A549 (cell line): ENCODE measurements at regions not wholly inside any gene's neighbourhood (a gene's known extent, or its start where the extent isn't known, plus 50 kb on each side); places are given as distances from the start of the nearest gene placed in this dataset.

Source experiments
- ATAC-seq, 2 experiments: fragments of 200-7000 bp in 1 of 2; fragments of >200 bp in 1 of 2; cut with Nextera tagmentation in 1 of 2; cut with Tn5 transposase in 1 of 2; 3 replicates each; pipeline versions ENCODE4 v1.8.0 to v1.9.1; 2018 to 2020; ENCODE audit warnings: mild to moderate bottlenecking in 1 of 2, moderate library complexity in 1 of 2
- CTCF ChIA-PET: fragments of 300-600 bp; sonication (Branson Sonifier 250); formaldehyde crosslinking; extraction: SDS; loops from one replicate; lab custom pipeline; 2021; ENCODE audit warnings: antibody characterized with exemption, inconsistent platforms; lab: Yijun Ruan, JAX
- POLR2A ChIA-PET: fragments of 350-600 bp; formaldehyde crosslinking; extraction: SDS; loops from one replicate; lab custom pipeline; 2021; ENCODE audit warnings: antibody characterized with exemption, inconsistent platforms; lab: Yijun Ruan, JAX
- DNase-seq, 2 experiments: peaks; one replicate each; pipeline versions ENCODE4 v3.0.0 to v3.0.0-alpha.2; 2011 to 2016; ENCODE audit warnings: low read depth in 1 of 2, low spot score in 1 of 2
- FAIRE-seq: peaks from 2 replicates; lab custom pipeline; 2011; peaks lifted over from hg19 to GRCh38; lab: Jason Lieb, UNC
- H3K27ac ChIP-seq, 2 experiments: fragments of >200 bp; sonication (Bioruptor Twin); formaldehyde crosslinking; 3 replicates each; pipeline ENCODE4 v1.5.1; 2016 to 2017
- H3K4me1 ChIP-seq: fragments of >200 bp; sonication (Bioruptor Twin); formaldehyde crosslinking; 3 replicates; pipeline ENCODE4 v1.6.1; 2016
- H3K4me2 ChIP-seq: fragments of >200 bp; sonication (Bioruptor Twin); formaldehyde crosslinking; 3 replicates; pipeline ENCODE4 v1.6.1; 2016
- H3K4me3 ChIP-seq: fragments of >200 bp; sonication (Bioruptor Twin); formaldehyde crosslinking; 3 replicates; pipeline ENCODE4 v1.5.1; 2016
- H3K9me3 ChIP-seq: fragments of >200 bp; sonication (Bioruptor Twin); formaldehyde crosslinking; 3 replicates; pipeline ENCODE4 v1.6.1; 2016
- BHLHE40 ChIP-seq: IDR thresholded peaks from 2 replicates; pipeline ENCODE4 v1.6.1; 2012; ENCODE audit warnings: low read depth, low read length, inconsistent platforms
- CEBPB ChIP-seq, 2 experiments: fragments of >200 bp in 1 of 2; sonication (Bioruptor Twin) in 1 of 2; formaldehyde crosslinking in 1 of 2; IDR thresholded peaks; 2 replicates each; pipeline ENCODE4 v1.6.1; 2012 to 2016
- CHD2 ChIP-seq: fragments of 150-350 bp; IDR thresholded peaks from 2 replicates; pipeline ENCODE4 v1.6.1; 2014; ENCODE audit warnings: low read length; ENCODE audit not compliant: partially characterized antibody
- FOSL2 ChIP-seq, 2 experiments: fragments of 450-650 bp in 1 of 2; fragments of >200 bp in 1 of 2; sonication (Bioruptor Twin) in 1 of 2; formaldehyde crosslinking; IDR thresholded peaks; 2 replicates each; pipeline versions ENCODE4 v1.5.0 to v1.6.1; 2016 to 2020; ENCODE audit warnings: mild to moderate bottlenecking in 1 of 2, moderate library complexity in 1 of 2
- FOXS1 ChIP-seq: fragments of 250-450 bp; sonication (Bioruptor Pico); IDR thresholded peaks from 2 replicates; pipeline ENCODE4 v1.5.0; 2020; ENCODE audit warnings: mild to moderate bottlenecking, moderate library complexity
- HDAC2 ChIP-seq: fragments of 200-600 bp; sonication (generic); IDR thresholded peaks from 2 replicates; pipeline ENCODE4 v1.6.1; 2016
- HOXB13 ChIP-seq: fragments of 250-450 bp; sonication (Bioruptor Pico); IDR thresholded peaks from 2 replicates; pipeline ENCODE4 v1.5.0; 2020; ENCODE audit warnings: low read depth, mild to moderate bottlenecking, moderate library complexity
- KDM1A ChIP-seq: fragments of 200-600 bp; sonication (generic); IDR thresholded peaks from 2 replicates; pipeline ENCODE4 v1.6.1; 2016; ENCODE audit warnings: low read depth, mild to moderate bottlenecking
- KDM5A ChIP-seq: fragments of 200-600 bp; sonication (generic); IDR thresholded peaks from 2 replicates; pipeline ENCODE4 v1.6.1; 2016; ENCODE audit warnings: antibody characterized with exemption, mild to moderate bottlenecking
- NFE2L2 ChIP-seq: fragments of 150-350 bp; conservative IDR thresholded peaks from 2 replicates; pipeline ENCODE4 v1.6.1; 2014; ENCODE audit warnings: low read length
- NR3C1 ChIP-seq: fragments of >200 bp; sonication (Bioruptor Twin); formaldehyde crosslinking; IDR thresholded peaks from 3 replicates; pipeline ENCODE4 v1.6.1; 2017
- RNF2 ChIP-seq: fragments of 200-600 bp; sonication (generic); IDR thresholded peaks from 2 replicates; pipeline ENCODE4 v1.6.1; 2016; ENCODE audit warnings: low read depth, mild to moderate bottlenecking, antibody characterized with exemption, moderate library complexity, borderline replicate concordance
- ZNF302 ChIP-seq: fragments of 250-450 bp; sonication (Bioruptor Pico); IDR thresholded peaks from 2 replicates; pipeline ENCODE4 v1.9.0; 2021; ENCODE audit warnings: inconsistent platforms, mild to moderate bottlenecking, moderate library complexity
- WGBS: methylation state at CpG from one replicate; pipeline ENCODE4 v1.1.6; 2017; ENCODE audit errors: missing lambda C conversion rate; 5-methylcytosine and 5-hydroxymethylcytosine counted together
- TF ChIP-seq, protein P1 (sequence below): fragments of 450-650 bp; IDR thresholded peaks from 2 replicates; pipeline ENCODE4 v1.6.1; 2014; ENCODE audit warnings: antibody characterized with exemption
- TF ChIP-seq, protein P2 (sequence below): fragments of >200 bp; sonication (Bioruptor Twin); formaldehyde crosslinking; IDR thresholded peaks from 3 replicates; pipeline ENCODE4 v1.6.1; 2016
- TF ChIP-seq, protein P3 (sequence below): fragments of >200 bp; sonication (Bioruptor Twin); formaldehyde crosslinking; IDR thresholded peaks from 2 replicates; pipeline ENCODE4 v1.6.1; 2016
- TF ChIP-seq, protein P4 (sequence below): IDR thresholded peaks from 2 replicates; pipeline ENCODE4 v1.6.1; 2012
- TF ChIP-seq, protein P5 (sequence below): IDR thresholded peaks from 2 replicates; pipeline ENCODE4 v1.6.1; 2012

DNA sequence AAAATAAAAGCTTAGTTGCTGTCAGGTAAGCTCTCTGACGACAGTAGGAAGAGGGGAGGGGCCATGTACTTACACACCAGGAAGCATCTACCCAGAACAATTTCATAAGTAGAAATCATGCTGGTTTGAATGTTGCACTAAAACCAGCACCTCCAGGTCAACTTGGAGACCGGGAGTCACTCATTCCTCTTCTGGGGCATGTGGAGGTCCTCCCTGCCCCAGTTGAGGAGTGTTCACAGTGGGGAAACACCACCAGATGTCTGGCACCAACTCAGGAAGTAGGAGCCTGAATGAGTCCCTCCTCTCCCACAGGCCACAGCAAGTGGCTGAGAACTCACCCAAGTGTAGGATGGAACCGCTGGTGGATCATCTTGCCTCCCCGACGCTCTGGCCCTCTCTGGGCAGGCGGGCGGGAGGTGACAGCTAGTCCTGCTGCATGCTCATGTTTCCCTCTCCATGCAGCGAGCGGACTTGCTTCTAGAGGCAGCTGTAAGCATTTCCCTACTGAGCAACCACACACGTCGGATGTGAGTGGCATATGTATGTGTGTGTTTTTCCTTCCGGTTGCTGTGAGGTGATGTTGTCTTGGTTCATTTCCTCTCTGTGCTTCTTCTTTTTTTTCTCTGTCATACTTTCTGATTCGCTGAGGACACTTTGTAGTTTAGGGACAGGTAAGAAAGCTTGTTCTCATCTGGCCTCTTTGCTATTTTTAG, 149.5 kb upstream of the NEDD9 start (continued):
- no peak for TF ChIP-seq RNF2
- TF ChIP-seq CHD2 = no peak

DNA sequence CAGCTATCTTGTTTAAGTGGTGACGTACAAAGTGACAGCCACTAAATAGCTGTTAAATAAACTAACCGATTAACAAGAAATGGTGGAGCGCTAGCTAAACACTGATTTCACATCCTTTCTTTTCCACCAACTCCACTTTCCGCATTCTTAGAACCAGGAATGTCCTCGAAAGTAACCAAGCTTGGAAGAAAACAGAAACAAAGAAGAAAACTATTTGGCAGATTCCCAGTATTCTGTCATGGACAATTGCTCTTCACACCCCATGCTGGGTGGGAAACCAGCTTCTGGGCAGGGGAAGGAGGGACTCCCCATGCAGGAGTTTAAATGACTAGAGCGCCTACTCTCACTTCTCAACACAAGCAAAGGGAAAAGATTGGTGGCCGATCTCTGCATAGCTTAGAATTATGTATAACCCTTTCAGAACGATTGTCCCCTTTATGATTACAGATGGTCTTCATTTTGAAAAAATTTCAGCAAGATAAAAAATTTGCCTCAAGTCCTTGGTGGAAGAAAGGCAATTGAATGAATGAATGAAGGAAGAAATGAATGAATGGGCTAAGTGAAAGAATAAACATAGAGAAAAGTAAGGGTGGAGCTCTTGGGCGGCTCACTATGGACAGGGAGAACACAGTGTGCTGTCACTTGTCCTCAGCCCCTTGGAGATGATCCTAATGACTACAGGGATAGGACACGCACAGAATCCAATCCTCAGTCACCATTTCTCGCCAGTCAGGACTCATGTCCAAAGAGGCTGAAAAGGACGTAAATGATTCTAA, 148.7 kb upstream of the NEDD9 start:
- Histone ChIP-seq H3K4me3 (no peak overlapping the region), H3K4me2 (no peak overlapping the region), H3K27ac (no peak overlapping the region), H3K4me1 (no peaks in the 10 kb centered on the region), H3K9me3 (0 out of 3 replicates have a peak, but pooled peaks cover 3% of the 10 kb centered on the region)
- no peak for FAIRE-seq
- no peak for ATAC-seq
- TF ChIP-seq CEBPB (IDR thresholded peaks at IDR 0.05) (no peak), HOXB13 (CRISPR knock-in tag) (no peak), HDAC2 (no peak), ZNF302 (CRISPR knock-in tag) (no peak), NR3C1 (no peak), BHLHE40 (no peak), NFE2L2 (no peak), KDM1A (no peak), FOSL2 (IDR thresholded peaks at IDR 0.05) (no peak), FOSL2 (CRISPR knock-in tag; IDR thresholded peaks at IDR 0.05) (no peak), FOXS1 (CRISPR knock-in tag) (no peak)
- TF ChIP-seq, protein P1, sequence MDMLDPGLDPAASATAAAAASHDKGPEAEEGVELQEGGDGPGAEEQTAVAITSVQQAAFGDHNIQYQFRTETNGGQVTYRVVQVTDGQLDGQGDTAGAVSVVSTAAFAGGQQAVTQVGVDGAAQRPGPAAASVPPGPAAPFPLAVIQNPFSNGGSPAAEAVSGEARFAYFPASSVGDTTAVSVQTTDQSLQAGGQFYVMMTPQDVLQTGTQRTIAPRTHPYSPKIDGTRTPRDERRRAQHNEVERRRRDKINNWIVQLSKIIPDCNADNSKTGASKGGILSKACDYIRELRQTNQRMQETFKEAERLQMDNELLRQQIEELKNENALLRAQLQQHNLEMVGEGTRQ = no peak
- TF ChIP-seq, protein P2, sequence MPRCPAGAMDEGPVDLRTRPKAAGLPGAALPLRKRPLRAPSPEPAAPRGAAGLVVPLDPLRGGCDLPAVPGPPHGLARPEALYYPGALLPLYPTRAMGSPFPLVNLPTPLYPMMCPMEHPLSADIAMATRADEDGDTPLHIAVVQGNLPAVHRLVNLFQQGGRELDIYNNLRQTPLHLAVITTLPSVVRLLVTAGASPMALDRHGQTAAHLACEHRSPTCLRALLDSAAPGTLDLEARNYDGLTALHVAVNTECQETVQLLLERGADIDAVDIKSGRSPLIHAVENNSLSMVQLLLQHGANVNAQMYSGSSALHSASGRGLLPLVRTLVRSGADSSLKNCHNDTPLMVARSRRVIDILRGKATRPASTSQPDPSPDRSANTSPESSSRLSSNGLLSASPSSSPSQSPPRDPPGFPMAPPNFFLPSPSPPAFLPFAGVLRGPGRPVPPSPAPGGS = no peak
- TF ChIP-seq, protein P3, sequence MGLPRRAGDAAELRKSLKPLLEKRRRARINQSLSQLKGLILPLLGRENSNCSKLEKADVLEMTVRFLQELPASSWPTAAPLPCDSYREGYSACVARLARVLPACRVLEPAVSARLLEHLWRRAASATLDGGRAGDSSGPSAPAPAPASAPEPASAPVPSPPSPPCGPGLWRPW = no peak
- 92% methylated on average over 12 of the region's 12 CpGs for WGBS
- CTCF ChIA-PET = interaction anchor here (1.1 kb wide), 1 partner anchor 115 kb away, joined by 3 read pairs; no protein-coding TSS in a partner anchor
- DNase-seq = no peak
- POLR2A ChIA-PET = no interaction called here

DNA sequence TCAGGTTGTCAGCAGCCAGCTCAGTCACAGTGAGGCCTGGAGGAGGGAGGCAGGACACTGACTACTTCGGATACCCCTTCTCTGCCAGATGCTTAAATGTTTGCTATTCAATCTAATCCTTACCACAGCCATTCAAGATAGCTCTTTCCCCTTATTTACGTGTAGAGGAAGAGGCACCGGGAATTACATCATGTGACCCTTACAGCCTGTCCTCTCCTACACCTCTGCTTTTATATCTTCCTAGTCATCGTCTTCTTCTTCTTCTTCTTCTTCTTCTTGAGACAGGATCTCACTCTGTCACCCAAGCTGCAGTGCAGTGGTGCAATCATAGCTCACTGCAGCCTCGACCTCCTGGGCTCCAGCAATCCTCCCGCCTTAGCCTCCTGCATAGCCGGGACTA, 148.1 kb upstream of the NEDD9 start:
- 69% methylated on average over 7 of the region's 7 CpGs for WGBS
- no peak for TF ChIP-seq KDM5A
- TF ChIP-seq, protein P4, sequence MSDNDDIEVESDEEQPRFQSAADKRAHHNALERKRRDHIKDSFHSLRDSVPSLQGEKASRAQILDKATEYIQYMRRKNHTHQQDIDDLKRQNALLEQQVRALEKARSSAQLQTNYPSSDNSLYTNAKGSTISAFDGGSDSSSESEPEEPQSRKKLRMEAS = no peak
- TF ChIP-seq, protein P5, sequence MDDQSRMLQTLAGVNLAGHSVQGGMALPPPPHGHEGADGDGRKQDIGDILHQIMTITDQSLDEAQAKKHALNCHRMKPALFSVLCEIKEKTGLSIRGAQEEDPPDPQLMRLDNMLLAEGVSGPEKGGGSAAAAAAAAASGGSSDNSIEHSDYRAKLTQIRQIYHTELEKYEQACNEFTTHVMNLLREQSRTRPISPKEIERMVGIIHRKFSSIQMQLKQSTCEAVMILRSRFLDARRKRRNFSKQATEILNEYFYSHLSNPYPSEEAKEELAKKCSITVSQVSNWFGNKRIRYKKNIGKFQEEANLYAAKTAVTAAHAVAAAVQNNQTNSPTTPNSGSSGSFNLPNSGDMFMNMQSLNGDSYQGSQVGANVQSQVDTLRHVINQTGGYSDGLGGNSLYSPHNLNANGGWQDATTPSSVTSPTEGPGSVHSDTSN = no peak
- TF ChIP-seq, protein P2 = no peak
- no peak for FAIRE-seq
- no peak for DNase-seq
- Histone ChIP-seq H3K9me3 (0 out of 3 replicates have a peak, but pooled peaks cover 3% of the 10 kb centered on the region), H3K27ac (peak overlapping the region in 1 of 2 experiments; percentile 49; a peak in 2 of 6 replicates), H3K4me2 (no peak overlapping the region), H3K4me3 (no peak overlapping the region), H3K4me1 (no peaks in the 10 kb centered on the region)
- ATAC-seq = no peak
- ChIA-PET CTCF (no interaction called here), POLR2A (no interaction called here)
